ENCODE measurements at regions not wholly inside any gene's neighbourhood (a gene's known extent, or its start where the extent isn't known, plus 50 kb on each side); places are given as distances from the start of the nearest gene placed in this dataset.

GRCh38 chr12:84692071-84692470 lies 220.5 kb downstream of the SLC6A15 start:
- no peaks in the 10 kb centered on the region for H3K36me3 Mint-ChIP-seq (ENCODE audit: low read depth)
- H3K4me3 Mint-ChIP-seq: no peak overlapping the region
- no peaks in the 10 kb centered on the region for H3K27me3 Mint-ChIP-seq
- DNase-seq: no peak
- H3K4me1 Mint-ChIP-seq: no peaks in the 10 kb centered on the region
- ChIA-PET POLR2A (no interaction called here), CTCF (no interaction called here)
- H3K27ac Mint-ChIP-seq: no peak overlapping the region
- H3K9me3 Mint-ChIP-seq: no peaks in the 10 kb centered on the region

- Mint-ChIP-seq H3K4me1 (no peaks in the 10 kb centered on the region), H3K9me3 (no peaks in the 10 kb centered on the region), H3K27me3 (no peaks in the 10 kb centered on the region), H3K27ac (no peak overlapping the region), H3K4me3 (no peak overlapping the region), H3K36me3 (ENCODE audit: low read depth) (no peaks in the 10 kb centered on the region)
- CTCF ChIA-PET: interaction anchor here (0.5 kb wide), 1 partner anchor 33 kb away, joined by 3 read pairs; no protein-coding TSS in a partner anchor
- no peak for DNase-seq
- POLR2A ChIA-PET: no interaction called here
Observed at GRCh38 chr12:84691266-84691665, 221.3 kb downstream of the SLC6A15 start.

- POLR2A ChIA-PET: no interaction called here
- DNase-seq: no peak
- H3K9me3 Mint-ChIP-seq: no peaks in the 10 kb centered on the region
- H3K27ac Mint-ChIP-seq: no peak overlapping the region
- no peak overlapping the region for H3K4me3 Mint-ChIP-seq
- no peaks in the 10 kb centered on the region for H3K27me3 Mint-ChIP-seq
- H3K4me1 Mint-ChIP-seq: no peaks in the 10 kb centered on the region
- CTCF ChIA-PET: no interaction called here
- no peaks in the 10 kb centered on the region for H3K36me3 Mint-ChIP-seq (ENCODE audit: low read depth)
Observed at GRCh38 chr12:84689638-84690037, 223.0 kb downstream of the SLC6A15 start.

- no peak for DNase-seq
- no peak overlapping the region for H3K27ac Mint-ChIP-seq
- no peaks in the 10 kb centered on the region for H3K27me3 Mint-ChIP-seq
- POLR2A ChIA-PET: no interaction called here
- H3K4me1 Mint-ChIP-seq: no peaks in the 10 kb centered on the region
- H3K9me3 Mint-ChIP-seq: no peaks in the 10 kb centered on the region
- no peaks in the 10 kb centered on the region for H3K36me3 Mint-ChIP-seq (ENCODE audit: low read depth)
- no peak overlapping the region for H3K4me3 Mint-ChIP-seq
- CTCF ChIA-PET: no interaction called here
Observed at GRCh38 chr12:84685379-84685778, 227.2 kb downstream of the SLC6A15 start.

GRCh38 chr12:84676787-84677186 lies 235.8 kb downstream of the SLC6A15 start:
- ChIA-PET CTCF (no interaction called here), POLR2A (no interaction called here)
- no peaks in the 10 kb centered on the region for H3K4me1 Mint-ChIP-seq
- H3K27ac Mint-ChIP-seq: no peak overlapping the region
- DNase-seq: no peak
- no peaks in the 10 kb centered on the region for H3K9me3 Mint-ChIP-seq
- no peak overlapping the region for H3K4me3 Mint-ChIP-seq
- no peaks in the 10 kb centered on the region for H3K36me3 Mint-ChIP-seq (ENCODE audit: low read depth)
- H3K27me3 Mint-ChIP-seq: no peaks in the 10 kb centered on the region

GRCh38 chr12:84661786-84662185 lies 250.8 kb downstream of the SLC6A15 start:
- POLR2A ChIA-PET: no interaction called here
- CTCF ChIA-PET: no interaction called here
- DNase-seq: no peak

GRCh38 chr12:84660139-84660538 lies 252.5 kb downstream of the SLC6A15 start:
- H3K27me3 Mint-ChIP-seq: no peaks in the 10 kb centered on the region
- H3K27ac Mint-ChIP-seq: no peak overlapping the region
- DNase-seq: no peak
- H3K4me3 Mint-ChIP-seq: no peak overlapping the region
- no peaks in the 10 kb centered on the region for H3K36me3 Mint-ChIP-seq (ENCODE audit: low read depth)
- POLR2A ChIA-PET: no interaction called here
- CTCF ChIA-PET: no interaction called here
- H3K4me1 Mint-ChIP-seq: no peaks in the 10 kb centered on the region
- no peaks in the 10 kb centered on the region for H3K9me3 Mint-ChIP-seq

More at GRCh38 chr12:84661786-84662185, 250.8 kb downstream of the SLC6A15 start:
- no peaks in the 10 kb centered on the region for H3K36me3 Mint-ChIP-seq (ENCODE audit: low read depth)
- no peak overlapping the region for H3K27ac Mint-ChIP-seq
- H3K4me1 Mint-ChIP-seq: no peaks in the 10 kb centered on the region
- no peaks in the 10 kb centered on the region for H3K27me3 Mint-ChIP-seq
- H3K9me3 Mint-ChIP-seq: no peaks in the 10 kb centered on the region
- H3K4me3 Mint-ChIP-seq: no peak overlapping the region

- no peak overlapping the region for H3K4me3 Mint-ChIP-seq
- ChIA-PET CTCF (no interaction called here), POLR2A (no interaction called here)
- H3K27me3 Mint-ChIP-seq: no peaks in the 10 kb centered on the region
- no peaks in the 10 kb centered on the region for H3K4me1 Mint-ChIP-seq
- H3K9me3 Mint-ChIP-seq: no peaks in the 10 kb centered on the region
- no peak for DNase-seq
- H3K36me3 Mint-ChIP-seq (ENCODE audit: low read depth): no peaks in the 10 kb centered on the region
- no peak overlapping the region for H3K27ac Mint-ChIP-seq
Observed at GRCh38 chr12:84658877-84659276, 253.7 kb downstream of the SLC6A15 start.

GRCh38 chr12:84656705-84657104 lies 255.9 kb downstream of the SLC6A15 start:
- no peak overlapping the region for H3K4me3 Mint-ChIP-seq
- DNase-seq: no peak
- H3K36me3 Mint-ChIP-seq (ENCODE audit: low read depth): no peaks in the 10 kb centered on the region
- H3K9me3 Mint-ChIP-seq: no peaks in the 10 kb centered on the region
- ChIA-PET POLR2A (no interaction called here), CTCF (no interaction called here)
- H3K27me3 Mint-ChIP-seq: no peaks in the 10 kb centered on the region
- H3K27ac Mint-ChIP-seq: no peak overlapping the region
- no peaks in the 10 kb centered on the region for H3K4me1 Mint-ChIP-seq

GRCh38 chr12:84653482-84653881 lies 259.1 kb downstream of the SLC6A15 start:
- H3K27me3 Mint-ChIP-seq: no peaks in the 10 kb centered on the region
- H3K4me1 Mint-ChIP-seq: no peaks in the 10 kb centered on the region
- H3K9me3 Mint-ChIP-seq: no peaks in the 10 kb centered on the region
- ChIA-PET POLR2A (no interaction called here), CTCF (no interaction called here)
- no peak overlapping the region for H3K27ac Mint-ChIP-seq
- H3K4me3 Mint-ChIP-seq: no peak overlapping the region
- no peak for DNase-seq
- no peaks in the 10 kb centered on the region for H3K36me3 Mint-ChIP-seq (ENCODE audit: low read depth)

GRCh38 chr12:84648425-84648824 lies 264.2 kb downstream of the SLC6A15 start:
- no peak overlapping the region for H3K4me3 Mint-ChIP-seq
- H3K27ac Mint-ChIP-seq: no peak overlapping the region
- ChIA-PET CTCF (no interaction called here), POLR2A (no interaction called here)
- no peaks in the 10 kb centered on the region for H3K9me3 Mint-ChIP-seq
- DNase-seq: no peak
- no peaks in the 10 kb centered on the region for H3K4me1 Mint-ChIP-seq
- no peaks in the 10 kb centered on the region for H3K36me3 Mint-ChIP-seq (ENCODE audit: low read depth)
- no peaks in the 10 kb centered on the region for H3K27me3 Mint-ChIP-seq

- Mint-ChIP-seq H3K9me3 (no peaks in the 10 kb centered on the region), H3K4me3 (no peak overlapping the region), H3K27ac (no peak overlapping the region), H3K36me3 (ENCODE audit: low read depth) (no peaks in the 10 kb centered on the region), H3K4me1 (no peaks in the 10 kb centered on the region), H3K27me3 (no peaks in the 10 kb centered on the region)
- ChIA-PET POLR2A (no interaction called here), CTCF (no interaction called here)
- no peak for DNase-seq
Observed at GRCh38 chr12:84644908-84645307, 267.7 kb downstream of the SLC6A15 start.

GRCh38 chr12:84643993-84644392 lies 268.6 kb downstream of the SLC6A15 start:
- ChIA-PET POLR2A (no interaction called here), CTCF (no interaction called here)
- no peak overlapping the region for H3K27ac Mint-ChIP-seq
- H3K4me3 Mint-ChIP-seq: no peak overlapping the region
- H3K4me1 Mint-ChIP-seq: no peaks in the 10 kb centered on the region
- H3K9me3 Mint-ChIP-seq: no peaks in the 10 kb centered on the region
- H3K36me3 Mint-ChIP-seq (ENCODE audit: low read depth): no peaks in the 10 kb centered on the region
- no peaks in the 10 kb centered on the region for H3K27me3 Mint-ChIP-seq
- no peak for DNase-seq

- ChIA-PET POLR2A (no interaction called here), CTCF (no interaction called here)
- no peaks in the 10 kb centered on the region for H3K9me3 Mint-ChIP-seq
- H3K4me1 Mint-ChIP-seq: no peaks in the 10 kb centered on the region
- DNase-seq: no peak
- H3K36me3 Mint-ChIP-seq (ENCODE audit: low read depth): no peaks in the 10 kb centered on the region
- no peak overlapping the region for H3K27ac Mint-ChIP-seq
- H3K4me3 Mint-ChIP-seq: no peak overlapping the region
- no peaks in the 10 kb centered on the region for H3K27me3 Mint-ChIP-seq
Observed at GRCh38 chr12:84641940-84642545, 270.6 kb downstream of the SLC6A15 start.

All from activated CD4-positive, alpha-beta memory T cell treated with anti-CD3 and anti-CD28 coated beads, Interleukin-2, amount 10 ng/mL, durations not matched to agents 7 days and 5 days (primary cell).